ENCODE measurements at regions not wholly inside any gene's neighbourhood (a gene's known extent, or its start where the extent isn't known, plus 50 kb on each side); places are given as distances from the start of the nearest gene placed in this dataset.
A peak's percentile ranks its signal among the peaks of the same experiment; 100 is the strongest.

- H3K9me3 ChIP-seq (replicated peaks in 1 of 2; ENCODE audit: control insufficient read depth in 1 of 2, insufficient read depth in 1 of 2, low read length in 2 of 2) = no peaks in the 10 kb centered on the region
- H3K4me2 ChIP-seq (replicated peaks; ENCODE audit: extremely low read depth, low read length, poor library complexity, severe bottlenecking) = peak overlapping the region; percentile 55
- H3K27me3 ChIP-seq (ENCODE audit: control insufficient read depth in 2 of 2, insufficient read depth in 2 of 2, low read length in 2 of 2) = no peaks in the 10 kb centered on the region
- peak overlapping the region; percentile 97 to 99 for H3K27ac ChIP-seq (ENCODE audit: low read depth in 1 of 2, low read length in 2 of 2)
- peaks cover 0 to 9% (median 1%) of the 10 kb centered on the region in 3 donors for H3K27me3 Mint-ChIP-seq (ENCODE audit: low read depth in 3 of 3)
- H3K36me3 Mint-ChIP-seq = peaks cover 0 to 3% of the 10 kb centered on the region in 2 donors
- H2AFZ ChIP-seq (ENCODE audit: insufficient read depth, low read depth, low read length, poor library complexity, severe bottlenecking) = no peak overlapping the region
- H3K4me1 Mint-ChIP-seq = peaks cover 61% of the 10 kb centered on the region
- H3K4me3 ChIP-seq (replicated peaks in 1 of 3; ENCODE audit: low read depth in 2 of 3, low read length in 3 of 3) = peak overlapping the region in 1 of 3 experiments; percentile 44
- H3K9ac ChIP-seq (ENCODE audit: insufficient read depth, low read length, poor library complexity, severe bottlenecking) = peak overlapping the region; percentile 82
- H3K9me3 Mint-ChIP-seq = peaks cover 0 to 2% (median 0%) of the 10 kb centered on the region in 7 donors
- H3K27ac Mint-ChIP-seq = peak overlapping the region; percentile 96 to 99 (median 98)
- WGBS (ENCODE audit: insufficient coverage) = 0% methylated on average over 5 of the region's 12 CpGs
- peak; percentile 90 to 93 (median 91) for DNase-seq
- intact Hi-C loops (cut with micrococcal nuclease) = loop anchor here (5.0 to 10.0 kb wide), 5 partner anchors 53 to 190 kb away; partner anchors contain the start of gene ABCA1 (in 1 of the 2)
- TF ChIP-seq, protein P1, sequence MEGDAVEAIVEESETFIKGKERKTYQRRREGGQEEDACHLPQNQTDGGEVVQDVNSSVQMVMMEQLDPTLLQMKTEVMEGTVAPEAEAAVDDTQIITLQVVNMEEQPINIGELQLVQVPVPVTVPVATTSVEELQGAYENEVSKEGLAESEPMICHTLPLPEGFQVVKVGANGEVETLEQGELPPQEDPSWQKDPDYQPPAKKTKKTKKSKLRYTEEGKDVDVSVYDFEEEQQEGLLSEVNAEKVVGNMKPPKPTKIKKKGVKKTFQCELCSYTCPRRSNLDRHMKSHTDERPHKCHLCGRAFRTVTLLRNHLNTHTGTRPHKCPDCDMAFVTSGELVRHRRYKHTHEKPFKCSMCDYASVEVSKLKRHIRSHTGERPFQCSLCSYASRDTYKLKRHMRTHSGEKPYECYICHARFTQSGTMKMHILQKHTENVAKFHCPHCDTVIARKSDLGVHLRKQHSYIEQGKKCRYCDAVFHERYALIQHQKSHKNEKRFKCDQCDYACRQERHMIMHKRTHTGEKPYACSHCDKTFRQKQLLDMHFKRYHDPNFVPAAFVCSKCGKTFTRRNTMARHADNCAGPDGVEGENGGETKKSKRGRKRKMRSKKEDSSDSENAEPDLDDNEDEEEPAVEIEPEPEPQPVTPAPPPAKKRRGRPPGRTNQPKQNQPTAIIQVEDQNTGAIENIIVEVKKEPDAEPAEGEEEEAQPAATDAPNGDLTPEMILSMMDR (IDR thresholded peaks at IDR 0.05) = no peak
- no peaks in the 10 kb centered on the region for H3K36me3 ChIP-seq (replicated peaks in 1 of 2; ENCODE audit: control insufficient read depth in 1 of 2, insufficient read depth in 2 of 2, low read length in 2 of 2)
- peaks cover 56 to 57% of the 10 kb centered on the region in 2 donors for H3K4me1 ChIP-seq (ENCODE audit: control insufficient read depth in 1 of 2, insufficient read depth in 2 of 2, low read length in 2 of 2)
- H4K20me1 ChIP-seq (ENCODE audit: insufficient read depth, low read length) = no peaks in the 10 kb centered on the region
- H3K4me3 Mint-ChIP-seq = peak overlapping the region; percentile 64 to 85
- no peaks in the 10 kb centered on the region for H3K79me2 ChIP-seq (ENCODE audit: insufficient read depth, low read length)
These were observed 136.5 kb upstream of the ABCA1 start for GRCh38 chr9:105064248-105065097.

- H4K20me1 ChIP-seq (ENCODE audit: insufficient read depth, low read length) = no peaks in the 10 kb centered on the region
- no peaks in the 10 kb centered on the region for H3K27me3 ChIP-seq (ENCODE audit: control insufficient read depth in 2 of 2, insufficient read depth in 2 of 2, low read length in 2 of 2)
- peaks cover 0 to 3% of the 10 kb centered on the region in 2 donors for H3K36me3 Mint-ChIP-seq
- H3K4me3 Mint-ChIP-seq = peak overlapping the region in 1 of 2 donors; percentile 85
- peak overlapping the region; percentile 55 for H3K4me2 ChIP-seq (replicated peaks; ENCODE audit: extremely low read depth, low read length, poor library complexity, severe bottlenecking)
- TF ChIP-seq, protein P1 (IDR thresholded peaks at IDR 0.05) = no peak
- peaks cover 0 to 2% (median 0%) of the 10 kb centered on the region in 7 donors for H3K9me3 Mint-ChIP-seq
- peak overlapping the region; percentile 82 for H3K9ac ChIP-seq (ENCODE audit: insufficient read depth, low read length, poor library complexity, severe bottlenecking)
- H3K36me3 ChIP-seq (replicated peaks in 1 of 2; ENCODE audit: control insufficient read depth in 1 of 2, insufficient read depth in 2 of 2, low read length in 2 of 2) = no peaks in the 10 kb centered on the region
- peaks cover 56 to 57% of the 10 kb centered on the region in 2 donors for H3K4me1 ChIP-seq (ENCODE audit: control insufficient read depth in 1 of 2, insufficient read depth in 2 of 2, low read length in 2 of 2)
- peak overlapping the region in 1 of 3 experiments; percentile 44 for H3K4me3 ChIP-seq (replicated peaks in 1 of 3; ENCODE audit: low read depth in 2 of 3, low read length in 3 of 3)
- H2AFZ ChIP-seq (ENCODE audit: insufficient read depth, low read depth, low read length, poor library complexity, severe bottlenecking) = no peak overlapping the region
- H3K27me3 Mint-ChIP-seq (ENCODE audit: low read depth in 3 of 3) = peaks cover 0 to 7% (median 0%) of the 10 kb centered on the region in 3 donors
- 96% methylated on average over 6 of the region's 17 CpGs for WGBS (ENCODE audit: insufficient coverage)
- H3K79me2 ChIP-seq (ENCODE audit: insufficient read depth, low read length) = no peaks in the 10 kb centered on the region
- no peaks in the 10 kb centered on the region for H3K9me3 ChIP-seq (replicated peaks in 1 of 2; ENCODE audit: control insufficient read depth in 1 of 2, insufficient read depth in 1 of 2, low read length in 2 of 2)
- intact Hi-C loops (cut with micrococcal nuclease) = loop anchor here (5.0 to 10.0 kb wide), 4 partner anchors 52 to 191 kb away; no protein-coding TSS in a partner anchor
- H3K27ac ChIP-seq (ENCODE audit: low read depth in 1 of 2, low read length in 2 of 2) = peak overlapping the region; percentile 97 to 99
- no peak for DNase-seq
- peak overlapping the region; percentile 96 to 99 (median 98) for H3K27ac Mint-ChIP-seq
- peaks cover 61% of the 10 kb centered on the region for H3K4me1 Mint-ChIP-seq
These were observed 137.4 kb upstream of the ABCA1 start for GRCh38 chr9:105065098-105066088.

All from CD14-positive monocyte (primary cell).